ENCODE measurements at regions not wholly inside any gene's neighbourhood (a gene's known extent, or its start where the extent isn't known, plus 50 kb on each side); places are given as distances from the start of the nearest gene placed in this dataset.
"Not testable (repeated sequence)": the region's sequence is repeated elsewhere in the genome, so short reads cannot be mapped to it uniquely, and the experiment has no call there.

- DNase-seq, result no peak
Observed at GRCh38 chr3:126292318-126293070, 64.7 kb downstream of the KLF15 start.

GRCh38 chr3:126291537-126291936 lies 65.7 kb downstream of the KLF15 start:
- no peak for DNase-seq

DNA sequence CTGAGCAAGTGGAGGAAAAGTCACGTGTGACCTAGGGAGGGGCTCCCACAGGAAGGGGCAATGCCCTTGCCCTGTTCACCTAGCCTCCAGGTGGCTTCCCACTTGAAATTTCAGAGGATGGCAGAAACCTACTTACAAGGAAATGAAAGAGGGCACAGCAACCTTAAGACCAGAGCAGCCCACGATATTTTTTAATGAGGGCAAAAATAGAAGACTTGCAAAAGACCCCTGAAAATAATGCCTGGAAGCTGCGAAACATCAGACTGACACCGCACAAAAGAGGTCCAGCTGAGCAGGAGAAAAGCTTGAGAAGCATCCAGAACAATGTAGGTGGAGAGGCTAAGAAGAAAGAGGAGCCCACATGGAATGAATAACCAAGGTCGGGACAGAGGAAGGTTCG lies 66.1 kb downstream of the KLF15 start:
- DNase-seq, result no peak

- no peak for DNase-seq
Observed at GRCh38 chr3:126290325-126290724, 66.9 kb downstream of the KLF15 start.

GRCh38 chr3:126289096-126289495 lies 68.1 kb downstream of the KLF15 start:
- no peak for DNase-seq

DNA sequence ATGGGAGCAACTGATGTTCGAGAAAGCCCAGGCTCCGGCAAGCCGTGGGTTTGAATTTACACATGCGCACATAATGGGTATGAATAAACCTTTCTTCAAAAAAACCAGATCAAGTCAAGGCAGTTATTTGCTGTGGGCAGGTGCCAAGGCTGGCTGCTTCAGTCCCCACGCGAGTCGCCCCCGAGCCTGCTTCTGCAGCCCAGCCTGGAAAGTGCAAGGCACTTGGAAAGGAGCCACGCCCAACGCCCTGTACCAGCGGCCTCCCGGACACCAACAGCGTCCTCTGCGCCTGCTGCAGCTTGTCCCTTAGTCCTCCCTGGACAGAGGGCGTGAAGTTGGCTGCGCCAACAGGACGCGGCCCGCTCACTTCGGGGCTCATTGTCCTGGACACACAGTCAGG lies 68.9 kb downstream of the KLF15 start:
- DNase-seq, result no peak

DNA sequence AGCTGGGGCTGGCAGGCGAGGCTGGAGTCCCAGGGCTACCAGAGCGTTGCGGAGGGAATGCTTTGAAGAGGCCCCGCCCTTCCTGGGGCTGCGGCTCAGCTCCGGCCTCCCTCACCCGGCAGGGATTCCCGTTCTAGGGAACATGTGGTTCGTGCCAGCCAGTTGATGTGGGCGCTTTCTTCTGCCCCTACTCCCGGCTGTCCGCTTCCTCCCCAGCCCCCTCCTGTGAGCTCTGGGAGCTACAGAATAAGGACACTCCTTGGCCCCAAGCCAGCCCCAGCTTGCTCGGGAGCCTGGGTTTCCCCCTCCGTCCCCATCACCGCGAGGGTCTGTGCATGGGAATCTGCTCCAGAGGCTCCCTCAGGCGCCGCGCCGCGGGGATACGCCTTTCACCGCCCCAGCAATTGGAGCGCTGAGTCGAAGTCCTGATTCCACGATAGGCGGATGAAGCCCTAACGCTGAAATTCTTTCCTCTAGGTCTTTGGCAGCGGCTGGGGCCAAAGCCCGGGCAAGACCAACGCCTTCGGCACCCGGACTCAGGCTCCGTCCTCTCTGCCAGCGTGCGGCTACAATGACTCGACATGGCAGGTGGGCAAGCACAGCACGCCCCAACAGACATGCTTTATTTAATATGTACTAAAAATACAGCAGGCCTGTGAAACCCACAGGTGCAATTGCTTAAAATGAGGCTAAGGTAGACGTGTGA lies 69.5 kb downstream of the KLF15 start:
- peak; percentile 34 for DNase-seq

GRCh38 chr3:126287171-126287535 lies 70.1 kb downstream of the KLF15 start:
- no peak for DNase-seq

DNA sequence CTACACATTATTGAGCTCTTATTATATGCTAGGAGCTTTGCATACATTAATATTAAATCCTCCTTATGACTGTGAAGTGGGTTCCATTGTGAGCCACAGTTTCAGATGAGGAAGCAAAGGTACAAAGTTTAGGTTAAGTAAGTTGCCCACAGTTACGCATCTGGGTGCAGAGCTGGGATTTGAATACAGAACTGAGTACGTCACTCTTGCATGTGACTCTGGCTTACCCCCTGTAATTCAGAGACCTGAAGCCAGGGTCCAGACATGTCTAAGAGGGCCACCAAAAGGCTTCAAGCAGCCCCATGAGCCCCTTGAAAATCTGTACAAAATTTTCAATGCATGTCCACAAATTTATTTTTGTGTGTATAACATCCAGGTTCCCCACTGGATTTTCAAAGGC lies 71.8 kb downstream of the KLF15 start:
- no peak for DNase-seq

DNA sequence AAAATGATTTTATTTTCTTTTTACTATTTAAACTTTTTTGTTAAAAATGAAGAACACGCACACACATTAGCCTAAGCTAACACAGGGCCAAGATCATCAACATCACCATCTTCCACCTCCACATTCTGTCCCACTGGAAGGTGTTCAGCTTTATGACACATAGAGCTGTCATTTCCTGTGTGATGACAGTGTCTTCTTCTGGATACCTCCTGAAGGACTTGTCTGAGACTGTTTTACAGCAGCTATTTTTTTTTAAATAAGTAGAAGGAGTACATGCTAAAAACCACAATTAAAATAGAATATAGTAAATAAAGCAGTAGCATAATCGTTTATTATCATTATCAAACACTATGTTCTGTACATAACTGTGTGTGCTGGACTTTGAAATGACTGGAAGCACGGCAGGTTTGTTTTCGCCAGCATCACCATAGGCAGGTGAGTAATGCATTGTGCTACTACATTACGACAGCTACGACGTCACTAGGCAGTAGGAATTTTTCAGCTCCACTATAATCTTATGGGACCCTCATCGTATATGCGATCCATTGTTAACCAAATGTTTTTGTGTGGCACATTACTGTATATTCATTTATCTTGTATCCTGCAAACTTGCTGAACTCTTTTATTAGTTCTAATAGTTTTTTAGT lies 72.8 kb downstream of the KLF15 start:
- peak; percentile 34 for DNase-seq

DNA sequence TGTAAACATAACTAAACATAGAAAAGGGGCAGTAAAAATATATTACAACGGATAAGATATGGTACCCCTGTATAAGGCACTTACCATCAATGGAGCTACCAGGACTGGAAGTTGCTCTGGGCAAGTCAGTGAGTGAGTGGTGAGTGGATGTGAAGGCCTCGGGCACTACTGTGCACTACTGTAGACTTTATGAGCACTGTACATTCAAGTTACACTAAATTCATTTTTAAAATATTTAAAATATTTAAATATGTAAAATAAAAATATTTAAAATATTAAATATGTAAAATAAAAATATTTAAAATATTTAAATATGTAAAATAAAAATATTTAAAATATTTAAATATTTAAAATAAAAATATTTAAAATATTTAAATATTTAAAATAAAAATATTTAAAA lies 73.6 kb downstream of the KLF15 start:
- not testable (repeated sequence) for DNase-seq

DNA sequence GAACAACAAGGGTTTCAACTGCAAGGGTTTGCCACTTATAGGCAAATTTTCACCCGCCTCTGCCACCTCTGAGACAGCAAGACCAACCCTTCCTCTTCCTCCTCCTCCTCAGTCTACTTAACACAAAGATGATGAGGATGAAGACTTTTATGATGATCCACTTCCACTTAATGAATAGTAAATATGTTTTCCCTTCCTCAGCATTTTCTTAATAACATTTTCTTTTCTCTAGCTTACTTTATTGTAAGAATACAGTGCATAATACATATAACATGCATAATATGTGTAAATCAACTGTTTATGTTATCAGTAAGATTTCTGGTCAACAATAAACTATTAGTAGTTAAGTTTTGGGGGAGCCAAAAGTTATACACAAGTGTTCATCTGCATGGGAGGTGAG lies 77.4 kb downstream of the KLF15 start:
- no peak for DNase-seq

DNA sequence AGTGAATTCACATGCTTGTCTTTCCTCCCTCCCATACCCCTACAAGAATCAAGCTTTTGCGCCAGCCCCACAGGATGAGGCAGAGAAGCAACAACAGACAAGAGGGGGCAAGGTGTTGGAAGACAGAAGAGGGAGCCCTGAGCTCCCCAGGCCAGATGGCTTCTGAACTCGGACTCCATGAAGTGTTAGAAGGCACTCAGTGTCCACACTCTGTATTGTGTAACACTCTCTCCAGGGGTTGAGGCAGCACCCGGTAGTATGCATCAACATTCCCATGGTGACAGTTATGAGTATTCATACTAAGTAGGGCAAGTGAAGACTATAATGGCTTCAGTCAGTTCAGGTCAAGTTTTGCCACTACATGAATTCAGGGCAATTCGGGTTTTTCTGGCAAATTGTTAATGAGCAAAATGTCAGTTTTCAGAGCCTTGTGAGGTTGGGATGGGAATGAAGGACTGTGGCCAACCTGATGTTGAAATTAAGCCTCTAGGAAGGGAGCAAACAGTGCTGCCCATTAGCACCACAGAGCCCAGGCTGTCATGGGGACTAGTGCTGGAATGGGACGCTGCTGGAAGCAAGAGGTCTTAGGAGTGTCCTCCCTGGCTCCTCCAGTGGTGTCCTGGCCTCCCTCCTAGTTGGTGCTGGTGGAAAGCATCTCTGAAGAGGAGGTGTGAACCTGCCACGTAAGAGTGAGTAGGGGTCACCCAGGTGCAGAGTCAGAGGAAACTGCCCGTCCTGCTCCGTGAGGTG lies 79.4 kb downstream of the KLF15 start:
- no peak for DNase-seq

DNA sequence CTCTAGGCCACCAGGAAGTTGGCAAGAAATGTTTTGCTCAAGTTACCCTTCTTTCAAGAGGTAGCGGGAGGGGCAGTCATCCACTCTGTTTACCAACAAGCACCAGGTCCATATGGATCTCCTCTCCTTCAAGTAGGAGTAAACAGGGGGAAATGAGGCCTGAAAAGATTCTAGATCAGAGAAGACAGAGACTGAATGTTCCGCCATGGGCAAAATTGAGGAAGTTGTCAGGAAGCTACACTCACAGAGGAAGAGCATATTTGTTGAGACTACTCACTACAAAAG lies 81.6 kb downstream of the KLF15 start:
- no peak for DNase-seq

DNA sequence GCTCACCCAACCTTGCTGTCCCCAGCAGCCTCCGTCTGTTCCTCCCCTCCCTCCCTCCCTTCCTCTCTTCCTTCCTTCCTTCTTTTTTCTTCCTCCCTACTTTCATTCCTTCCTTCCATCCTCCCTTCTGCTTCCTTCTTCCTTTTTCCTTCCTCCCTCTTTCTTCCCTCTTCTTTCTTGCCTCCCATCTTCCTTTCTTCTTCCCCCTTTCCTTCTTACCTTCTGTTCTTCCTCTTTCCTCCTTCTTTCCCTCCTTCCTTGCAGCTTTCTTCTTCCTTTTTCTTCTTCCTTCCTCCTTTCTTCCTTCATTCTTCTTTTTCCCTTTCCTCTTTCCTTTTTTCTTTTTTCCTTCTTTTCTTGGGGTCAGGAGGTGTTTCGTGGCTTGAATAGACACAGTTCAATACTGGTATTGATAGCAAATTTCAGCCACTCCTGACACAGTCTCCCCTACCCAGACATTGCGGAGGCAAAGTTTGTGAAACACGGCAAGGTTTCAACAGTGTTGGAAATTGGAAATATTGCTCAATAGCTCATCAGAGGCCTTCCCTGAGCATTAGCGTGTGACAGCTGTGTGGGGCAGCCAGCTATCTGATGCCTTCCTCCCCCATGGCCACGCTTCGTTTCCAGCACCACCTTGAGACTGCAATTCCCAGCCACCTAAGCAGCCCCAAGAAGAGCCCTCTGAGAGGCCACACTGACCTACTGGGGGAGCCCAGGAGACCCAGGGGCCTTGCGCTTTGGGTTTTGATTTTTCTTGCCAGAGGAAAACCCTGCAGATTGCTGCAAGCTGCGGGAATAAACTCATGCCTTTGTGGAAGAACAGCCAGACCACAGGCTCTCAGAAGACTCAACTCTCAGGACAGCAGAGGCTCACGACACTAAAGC lies 82.2 kb downstream of the KLF15 start:
- no peak for DNase-seq

GRCh38 chr3:126270145-126270811 lies 86.9 kb downstream of the KLF15 start:
- DNase-seq, result no peak

DNA sequence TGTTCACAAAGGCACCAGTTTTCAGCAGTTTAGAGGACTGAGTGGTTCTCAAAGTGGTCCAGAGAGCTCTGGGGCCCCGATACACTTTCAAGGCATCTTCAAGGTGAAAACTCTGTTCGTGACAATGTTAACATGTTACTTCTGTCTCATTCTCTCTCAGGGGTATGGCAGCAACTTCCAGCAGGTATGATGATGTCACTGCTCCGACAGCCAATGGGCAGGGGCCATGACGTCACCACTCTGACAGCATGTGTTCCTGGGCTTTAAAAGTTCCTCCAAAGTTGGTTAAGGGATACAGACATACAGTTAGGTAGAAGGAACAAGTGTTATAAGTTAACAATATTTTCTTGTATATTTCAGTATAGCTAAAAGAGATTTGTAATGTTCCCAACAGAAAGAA lies 87.9 kb downstream of the KLF15 start:
- no peak for DNase-seq

- DNase-seq, result no peak
Observed at GRCh38 chr3:126268866-126269265, 88.3 kb downstream of the KLF15 start.

GRCh38 chr3:126267976-126268615 lies 87.7 kb upstream of the ALDH1L1 start:
- no peak for DNase-seq

DNA sequence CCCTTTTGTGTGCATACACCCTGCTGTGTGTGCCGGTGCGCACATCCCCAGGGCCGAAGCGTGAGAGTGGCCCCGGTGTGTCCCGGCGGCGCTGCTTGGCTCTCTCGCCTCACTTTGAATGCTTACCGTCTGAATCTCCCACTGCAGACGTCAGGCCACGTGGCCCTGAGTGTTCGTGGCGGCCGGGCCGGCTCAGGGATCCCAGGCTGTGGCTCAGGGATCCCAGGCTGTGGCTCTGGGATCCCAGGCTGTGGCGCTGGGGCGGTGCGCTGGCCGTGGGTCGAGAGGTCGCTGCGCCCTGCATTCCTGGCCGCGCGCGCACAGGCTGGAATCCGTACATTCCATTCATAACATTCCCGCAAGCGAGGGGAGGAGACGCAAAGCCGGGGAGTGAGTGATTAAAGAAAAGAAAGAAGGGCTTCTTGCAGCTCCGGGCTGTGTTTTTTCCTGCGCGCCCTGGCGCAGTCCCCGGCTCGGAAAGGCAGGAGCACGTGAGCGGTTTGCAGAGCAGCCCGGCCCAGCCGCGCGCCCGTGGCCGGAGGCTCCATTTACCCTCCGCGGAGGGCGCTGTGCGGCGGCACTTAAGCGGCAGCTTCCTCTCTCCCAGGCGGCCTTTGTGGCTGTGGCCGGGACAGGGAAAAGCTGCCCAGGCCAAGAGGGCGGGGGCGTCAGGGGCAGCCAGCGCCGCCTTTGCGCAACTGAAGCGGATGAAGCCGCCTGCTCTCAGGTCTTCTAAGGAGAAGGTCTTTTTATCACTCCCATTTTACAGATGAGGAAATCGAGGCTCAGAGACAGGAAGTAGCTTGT lies 87.0 kb upstream of the ALDH1L1 start:
- DNase-seq, result peak; percentile 86

- no peak for DNase-seq
Observed at GRCh38 chr3:126266850-126267168, 86.4 kb upstream of the ALDH1L1 start.
